ENCODE measurements at regions not wholly inside any gene's neighbourhood (a gene's known extent, or its start where the extent isn't known, plus 50 kb on each side); places are given as distances from the start of the nearest gene placed in this dataset.

- H3K36me3 ChIP-seq (ENCODE audit: low read depth), result no peaks in the 10 kb centered on the region
- no peak overlapping the region for H3K4me3 ChIP-seq
- DNase-seq, result no peak
- TF ChIP-seq CTCF (IDR thresholded peaks at IDR 0.05), result no peak
- ATAC-seq, result no peak
- no peaks in the 10 kb centered on the region for H3K4me1 ChIP-seq (ENCODE audit: low read depth)
- no peaks in the 10 kb centered on the region for H3K9me3 ChIP-seq
- intact Hi-C loops (cut with DNase I, micrococcal nuclease), result no loop called here
Observed at GRCh38 chr1:219523411-219523810, 89.5 kb downstream of the ZC3H11B start.

- DNase-seq (no peak), ATAC-seq (no peak)
- Histone ChIP-seq H3K9me3 (no peaks in the 10 kb centered on the region), H3K4me3 (no peak overlapping the region), H3K36me3 (ENCODE audit: low read depth) (no peaks in the 10 kb centered on the region), H3K4me1 (ENCODE audit: low read depth) (no peaks in the 10 kb centered on the region)
- intact Hi-C loops (cut with DNase I, micrococcal nuclease), result no loop called here
- TF ChIP-seq CTCF (IDR thresholded peaks at IDR 0.05), result no peak
Observed at GRCh38 chr1:219521325-219521724, 91.6 kb downstream of the ZC3H11B start.

- Histone ChIP-seq H3K9me3 (no peaks in the 10 kb centered on the region), H3K4me3 (no peak overlapping the region), H3K36me3 (ENCODE audit: low read depth) (no peaks in the 10 kb centered on the region), H3K4me1 (ENCODE audit: low read depth) (no peaks in the 10 kb centered on the region)
- no peak for TF ChIP-seq CTCF (IDR thresholded peaks at IDR 0.05)
- ATAC-seq, result no peak
- DNase-seq, result no peak
- intact Hi-C loops (cut with DNase I, micrococcal nuclease), result no loop called here
Observed at GRCh38 chr1:219520241-219520640, 92.7 kb downstream of the ZC3H11B start.

GRCh38 chr1:219518907-219519248, 94.0 kb downstream of the ZC3H11B start:
- ATAC-seq (no peak), DNase-seq (no peak)
- Histone ChIP-seq H3K36me3 (ENCODE audit: low read depth) (no peaks in the 10 kb centered on the region), H3K4me1 (ENCODE audit: low read depth) (no peaks in the 10 kb centered on the region), H3K4me3 (no peak overlapping the region), H3K9me3 (no peaks in the 10 kb centered on the region)
- intact Hi-C loops (cut with DNase I, micrococcal nuclease), result no loop called here
- TF ChIP-seq CTCF (IDR thresholded peaks at IDR 0.05), result no peak

GRCh38 chr1:219518168-219518906, 94.6 kb downstream of the ZC3H11B start:
- no peaks in the 10 kb centered on the region for H3K36me3 ChIP-seq (ENCODE audit: low read depth)
- TF ChIP-seq CTCF (IDR thresholded peaks at IDR 0.05), result no peak
- no peak overlapping the region for H3K4me3 ChIP-seq
- no peaks in the 10 kb centered on the region for H3K4me1 ChIP-seq (ENCODE audit: low read depth)
- DNase-seq (no peak), ATAC-seq (no peak)
- intact Hi-C loops (cut with DNase I, micrococcal nuclease), result no loop called here
- no peaks in the 10 kb centered on the region for H3K9me3 ChIP-seq

GRCh38 chr1:219517031-219517430, 95.9 kb downstream of the ZC3H11B start:
- DNase-seq (no peak), ATAC-seq (no peak)
- Histone ChIP-seq H3K4me1 (ENCODE audit: low read depth) (no peaks in the 10 kb centered on the region), H3K36me3 (ENCODE audit: low read depth) (no peaks in the 10 kb centered on the region), H3K4me3 (no peak overlapping the region), H3K9me3 (no peaks in the 10 kb centered on the region)
- TF ChIP-seq CTCF (IDR thresholded peaks at IDR 0.05), result no peak
- intact Hi-C loops (cut with DNase I, micrococcal nuclease), result no loop called here

Measured in mucosa of descending colon (tissue), 3 donors.